HG03280 (cell line): ENCODE measurements at regions not wholly inside any gene's neighbourhood (a gene's known extent, or its start where the extent isn't known, plus 50 kb on each side); places are given as distances from the start of the nearest gene placed in this dataset.
"Not testable (repeated sequence)": the region's sequence is repeated elsewhere in the genome, so short reads cannot be mapped to it uniquely, and the experiment has no call there.

Experiments used
- ATAC-seq: cut with Tn5 transposase; IDR thresholded peaks from one replicate; pipeline ENCODE4 v1.9.1; 2021; ENCODE audit warnings: mild to moderate bottlenecking, moderate library complexity; ENCODE audit not compliant: unreplicated experiment

DNA sequence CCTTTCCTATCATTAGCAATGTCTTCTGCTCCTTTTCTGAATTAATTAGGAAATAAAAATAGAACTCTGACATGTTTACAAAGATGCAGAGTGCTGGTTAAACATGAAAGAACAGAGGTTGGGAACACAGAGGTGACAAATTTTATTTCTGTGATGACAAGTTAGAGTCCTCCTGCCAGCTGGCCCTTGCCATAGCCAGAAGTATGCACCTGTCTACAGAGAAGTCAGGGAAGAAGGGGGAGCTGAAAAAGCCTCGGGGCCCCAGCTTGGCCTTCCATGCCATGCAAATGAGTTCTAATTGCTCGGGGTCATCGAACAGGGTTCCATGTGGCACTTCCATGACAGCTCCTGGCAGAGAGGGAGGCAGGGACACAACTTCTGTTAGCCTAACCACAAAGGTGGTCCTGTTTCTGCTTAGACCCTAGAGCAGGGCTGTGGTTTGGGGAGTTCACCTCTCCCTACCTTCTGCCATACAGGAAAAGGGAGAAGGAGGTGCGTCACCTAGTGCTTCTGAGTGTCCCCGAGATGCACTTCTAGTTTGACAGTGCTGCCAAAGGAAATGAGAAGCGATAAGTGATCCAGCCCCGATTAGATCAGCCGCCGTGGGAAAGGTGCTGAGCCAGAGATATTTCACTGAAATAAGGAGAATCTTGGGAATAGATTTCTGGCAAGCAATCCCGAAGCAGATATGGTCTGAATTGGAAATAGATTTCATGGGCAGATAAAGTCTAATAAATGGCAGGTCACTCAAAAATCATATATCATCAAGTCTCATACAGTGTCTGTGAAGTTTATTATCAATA lies 155.8 kb upstream of the FOXN3 start:
- no peak for ATAC-seq

DNA sequence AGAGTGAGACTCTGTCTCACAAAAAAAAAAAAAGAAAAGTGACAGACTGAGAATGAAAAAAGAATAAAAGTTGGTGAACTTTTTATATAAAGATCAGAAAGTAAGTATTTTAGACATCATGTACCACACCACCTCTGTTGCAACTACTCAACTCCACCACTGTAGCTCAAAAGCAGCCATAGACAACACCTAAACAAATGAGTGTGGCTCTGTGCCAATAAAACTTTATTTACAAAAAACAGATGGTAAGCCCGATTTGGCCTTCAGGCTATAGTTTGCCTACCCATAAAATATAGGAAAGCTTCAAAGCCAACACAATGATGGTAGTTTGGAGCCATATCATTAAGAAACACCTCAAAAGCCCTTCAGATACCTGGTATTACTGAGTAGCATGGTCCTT lies 154.5 kb upstream of the FOXN3 start:
- no peak for ATAC-seq

DNA sequence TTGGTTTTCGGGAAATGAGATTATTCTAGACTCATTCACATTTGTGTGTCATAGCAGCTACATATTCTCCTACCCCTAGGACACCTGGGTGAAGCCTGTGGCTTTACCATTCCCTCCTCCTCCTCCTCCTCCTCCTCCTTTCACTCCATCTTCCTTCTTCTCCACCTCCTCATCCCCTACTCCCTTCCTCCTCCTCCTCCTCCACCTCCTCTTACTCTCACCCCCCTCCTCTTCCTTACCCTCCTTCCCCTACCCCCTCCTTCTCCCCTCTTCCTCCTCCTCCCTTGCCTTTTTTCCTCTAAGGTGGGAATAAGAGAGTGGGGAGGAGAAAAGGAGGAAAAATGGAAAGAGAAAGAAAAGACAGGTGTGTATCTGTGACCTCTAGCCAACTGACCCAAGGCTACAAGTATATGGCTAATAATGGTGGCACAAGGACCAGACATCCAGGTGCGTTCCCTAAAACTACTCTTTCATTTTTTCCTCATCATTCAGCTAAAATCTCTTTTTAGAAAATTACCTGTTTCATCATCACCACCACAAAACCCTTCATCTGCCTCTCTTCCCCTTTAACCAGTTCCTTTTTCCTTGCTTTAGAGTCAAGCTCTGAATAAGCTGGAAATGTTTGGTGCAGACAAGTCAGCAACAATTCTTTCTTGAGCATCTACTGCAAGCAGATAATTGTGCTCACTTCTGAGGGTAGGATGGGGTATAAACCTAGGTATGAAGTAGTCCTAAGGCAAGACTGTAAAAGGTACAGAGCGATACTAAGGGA lies 149.8 kb upstream of the FOXN3 start:
- ATAC-seq, result no peak

DNA sequence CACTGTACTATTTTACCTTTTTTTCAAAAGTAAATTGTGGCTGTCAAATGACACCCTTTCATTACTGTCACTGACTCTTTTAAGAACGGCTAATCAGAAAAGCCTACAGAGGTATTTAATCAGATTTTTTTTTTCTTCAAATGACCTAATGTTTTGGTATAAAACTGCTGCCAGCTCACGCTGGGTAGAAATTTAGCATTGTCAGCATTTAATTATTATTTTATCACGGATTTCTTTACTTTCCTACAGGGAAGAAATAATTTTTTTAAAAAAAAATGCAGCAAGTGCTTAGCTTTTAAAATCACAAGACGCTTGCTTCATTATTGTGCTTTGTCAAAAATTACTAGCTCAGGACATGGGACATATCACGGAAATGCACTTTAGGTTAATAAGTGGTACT lies 149.1 kb upstream of the FOXN3 start:
- no peak for ATAC-seq

DNA sequence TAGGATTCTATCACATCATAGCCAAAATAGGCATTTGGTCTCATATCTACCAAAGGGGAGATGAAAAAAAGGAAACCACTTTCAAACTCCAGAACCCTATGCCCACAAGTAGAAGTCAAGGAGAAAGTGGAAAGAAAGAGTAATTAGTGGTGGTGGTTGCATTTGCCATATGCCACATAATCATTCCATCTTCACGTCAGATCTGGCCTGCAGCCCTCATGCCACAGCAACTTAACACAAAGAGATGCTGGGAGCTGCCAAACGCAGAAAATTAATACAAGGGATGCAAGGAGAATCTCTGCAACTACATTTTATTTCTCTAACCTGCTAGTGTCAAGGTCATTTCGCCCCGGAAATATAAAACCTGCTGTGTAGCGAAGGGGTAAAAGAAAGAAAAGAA lies 148.6 kb upstream of the FOXN3 start:
- ATAC-seq, result no peak

DNA sequence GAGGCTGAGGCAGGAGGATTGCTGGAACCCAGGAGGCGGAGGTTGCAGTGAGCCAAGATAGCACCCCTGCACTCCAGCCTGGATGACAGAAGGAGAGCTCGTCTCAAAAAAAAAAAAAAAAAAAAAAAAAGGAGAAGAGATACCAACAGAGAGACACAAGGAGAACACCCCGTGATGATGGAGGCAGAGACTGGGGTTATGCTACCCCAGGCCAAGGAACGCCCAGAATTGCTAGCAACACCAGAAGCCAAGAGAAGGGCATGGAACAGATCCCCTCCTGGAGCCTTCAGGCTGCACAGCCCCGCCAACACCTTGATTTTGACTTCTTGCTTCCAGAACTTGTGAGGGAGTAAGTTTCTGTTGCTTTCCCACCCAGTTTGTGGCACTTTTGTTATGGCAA lies 148.0 kb upstream of the FOXN3 start:
- no peak for ATAC-seq

DNA sequence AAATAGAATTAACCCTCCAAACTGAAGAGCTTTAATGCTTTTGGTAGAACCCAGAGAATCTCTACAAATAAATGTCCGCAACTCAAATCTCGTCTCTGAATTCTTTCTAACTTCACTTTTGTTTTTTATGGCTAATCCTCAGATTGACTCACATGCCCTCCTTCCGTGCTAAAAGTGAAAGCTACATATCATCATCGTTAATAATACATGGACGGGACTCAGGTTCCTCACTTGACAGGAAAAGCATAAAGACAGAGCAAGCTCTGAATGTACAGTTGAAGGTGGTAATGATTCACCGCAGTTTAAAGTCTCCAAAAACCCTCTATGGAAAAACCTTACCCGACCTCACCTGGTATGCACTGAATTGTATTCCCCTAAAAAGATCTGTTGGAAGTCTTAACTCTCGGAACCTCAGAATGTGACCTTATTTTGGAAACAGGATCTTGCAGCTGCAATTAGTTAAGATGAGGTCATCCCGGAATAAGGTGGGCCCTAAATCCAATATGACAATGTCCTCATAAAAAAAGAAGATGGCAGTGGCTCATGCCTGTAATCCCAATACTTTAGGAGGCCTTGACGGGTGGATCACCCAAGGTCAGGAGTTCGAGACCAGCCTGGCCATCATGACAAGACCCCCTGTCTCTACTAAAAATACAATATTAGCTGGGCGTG lies 147.4 kb upstream of the FOXN3 start:
- ATAC-seq, result no peak

DNA sequence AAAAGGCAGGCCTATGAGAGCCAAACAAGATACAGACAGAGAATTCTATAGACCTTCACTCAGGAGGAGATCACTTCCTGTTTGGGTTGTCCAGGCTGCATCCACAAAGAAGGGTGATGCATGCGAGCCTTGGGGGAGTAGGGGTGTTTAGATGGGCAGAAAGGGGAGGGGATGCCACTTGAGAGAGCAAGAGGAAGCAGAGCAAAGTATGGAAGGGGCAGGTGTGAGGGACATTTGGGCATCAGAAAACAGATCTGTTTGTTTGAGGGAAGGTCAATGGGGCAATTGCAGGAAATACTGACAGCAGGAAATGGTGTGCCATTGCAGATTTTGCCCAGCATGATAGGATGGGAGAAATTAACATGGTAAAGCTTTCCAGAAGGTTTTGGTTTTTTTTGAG lies 146.4 kb upstream of the FOXN3 start:
- ATAC-seq, result no peak

DNA sequence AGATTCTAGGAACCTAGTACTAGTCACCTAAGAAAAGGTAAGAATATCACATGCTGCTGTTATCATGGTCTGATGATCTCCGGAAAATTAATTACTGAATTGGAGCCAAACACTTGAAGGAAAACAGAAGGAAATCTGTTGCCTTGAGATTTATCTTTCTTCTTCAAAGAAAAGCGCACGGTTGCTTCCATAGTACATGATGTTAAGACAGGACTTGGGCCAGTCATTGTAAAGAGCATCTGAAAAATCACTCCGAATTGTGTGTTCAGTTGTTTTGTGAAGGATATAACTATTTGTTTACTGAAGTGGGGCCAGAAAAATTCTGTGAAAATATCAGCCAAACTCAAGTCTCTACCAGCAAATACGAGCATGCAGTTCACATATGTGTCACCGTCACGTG lies 134.9 kb upstream of the FOXN3 start:
- ATAC-seq, result no peak

DNA sequence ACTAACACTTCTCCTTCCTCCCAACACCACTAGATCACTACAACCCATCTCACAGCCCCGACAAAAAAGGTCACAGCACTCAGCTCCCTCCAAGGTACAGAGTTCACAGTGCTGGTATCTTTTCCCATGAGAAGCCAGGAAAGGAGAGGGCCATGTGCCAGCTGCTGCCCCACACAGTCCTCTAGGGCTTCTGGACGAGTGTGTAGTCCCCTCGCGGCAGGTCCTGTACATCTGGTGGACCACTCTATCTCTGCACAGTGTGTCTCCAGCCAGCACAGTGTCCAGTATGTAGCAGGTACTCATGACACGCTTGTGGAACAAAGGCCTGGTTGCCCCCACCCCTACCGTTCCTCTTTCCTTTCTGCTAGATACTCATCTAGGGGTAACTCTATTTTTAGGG lies 134.4 kb upstream of the FOXN3 start:
- no peak for ATAC-seq

DNA sequence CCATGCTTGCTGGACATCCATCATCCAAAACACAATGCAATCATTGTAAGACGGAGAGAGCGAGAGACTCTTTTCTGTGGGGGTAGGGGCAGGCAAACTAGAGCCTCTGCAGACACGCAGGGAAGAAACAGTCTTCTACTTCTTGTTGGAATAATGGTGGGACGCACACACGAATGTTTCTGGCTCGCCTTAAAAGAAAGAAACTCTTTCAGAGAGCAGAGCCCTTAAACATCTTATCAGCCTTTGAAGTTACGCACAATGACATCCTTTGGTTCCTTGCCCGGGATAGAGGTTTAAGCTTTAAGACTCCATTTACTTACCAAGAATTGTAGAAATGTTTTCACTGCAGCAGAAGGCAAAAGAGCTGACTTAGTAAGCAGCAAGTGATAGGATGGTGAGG lies 133.8 kb upstream of the FOXN3 start:
- no peak for ATAC-seq

DNA sequence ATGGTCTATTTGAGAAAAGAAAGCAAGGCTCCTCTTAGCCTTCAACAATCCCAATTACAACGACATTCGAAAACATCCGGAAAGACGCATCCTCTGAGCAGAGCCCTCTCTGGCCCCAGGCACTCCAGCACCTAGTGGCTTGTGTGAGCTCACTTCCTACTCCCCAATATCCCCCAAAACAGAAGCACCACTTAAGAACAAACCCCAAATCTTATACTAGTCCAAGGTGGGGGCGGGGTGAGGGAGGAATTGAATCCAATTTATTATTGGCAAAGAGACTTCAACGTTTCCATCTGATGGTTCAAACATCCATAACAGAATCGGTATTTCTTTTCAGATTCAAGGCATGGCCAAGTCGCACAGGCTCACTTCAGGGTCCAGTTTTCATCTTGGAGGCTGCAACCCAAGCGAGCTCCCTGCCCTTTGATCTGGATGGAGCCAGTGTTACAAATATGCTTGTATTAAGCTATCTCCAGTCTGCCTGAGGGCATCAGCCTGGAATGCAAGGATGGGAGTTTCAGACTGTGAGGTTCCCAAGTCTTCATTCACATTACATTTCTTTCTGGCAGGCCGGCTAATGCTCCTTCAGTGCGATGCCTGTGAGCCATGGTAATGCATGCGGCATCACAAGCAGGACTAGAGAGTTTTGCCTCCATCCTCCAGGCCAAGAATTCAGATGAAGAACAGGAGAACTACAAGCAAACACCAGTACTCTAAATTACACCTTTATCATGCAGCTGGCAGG lies 132.5 kb upstream of the FOXN3 start:
- no peak for ATAC-seq

DNA sequence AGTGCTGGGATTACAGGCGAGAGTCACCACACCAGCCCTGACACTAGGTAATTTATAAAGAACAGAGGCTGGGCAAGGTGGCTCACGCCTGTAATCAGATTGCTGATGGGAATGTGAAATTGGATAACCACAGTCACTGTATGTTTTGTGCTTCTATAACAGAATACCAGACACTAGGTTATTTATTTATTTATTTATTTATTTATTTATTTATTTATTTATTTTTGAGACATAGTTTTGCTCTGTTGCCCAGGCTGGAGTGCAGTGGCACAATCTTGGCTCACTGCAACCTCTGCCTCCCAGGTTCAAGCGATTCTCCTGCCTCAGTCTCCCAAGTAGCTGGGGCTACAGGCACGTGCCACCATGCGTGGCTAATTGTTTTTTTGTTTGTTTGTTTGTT lies 130.0 kb upstream of the FOXN3 start:
- ATAC-seq, result not testable (repeated sequence)

DNA sequence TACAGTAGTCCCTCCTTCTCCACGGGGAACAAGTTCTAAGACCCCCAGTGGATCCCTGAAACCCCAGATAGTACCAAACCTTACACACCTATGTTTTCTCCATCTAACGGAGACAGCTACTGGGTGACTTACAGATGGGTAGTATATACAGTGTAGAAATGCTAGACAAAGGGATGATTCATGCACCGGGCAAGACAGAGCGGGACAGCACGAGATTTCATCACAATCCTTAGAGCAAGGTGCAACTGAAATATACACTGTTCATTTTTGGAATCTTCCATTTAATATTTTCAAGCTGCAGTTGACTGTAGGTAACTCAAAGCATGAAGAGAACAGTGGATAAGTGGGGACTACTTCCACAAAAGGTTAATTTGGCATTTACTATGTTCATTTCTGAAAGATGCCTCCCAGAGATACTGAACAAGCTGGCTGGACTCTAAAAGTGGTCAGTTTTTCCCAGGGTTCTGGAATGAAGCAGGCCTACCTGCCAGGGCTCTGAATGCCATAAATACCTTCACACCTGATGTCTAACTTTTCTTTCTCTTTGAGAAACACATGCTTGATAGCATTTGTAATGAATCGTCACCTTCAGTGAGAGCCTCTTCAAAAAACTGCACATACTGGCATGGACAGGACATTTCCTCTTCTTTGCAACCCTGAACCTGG lies 127.7 kb upstream of the FOXN3 start:
- no peak for ATAC-seq

DNA sequence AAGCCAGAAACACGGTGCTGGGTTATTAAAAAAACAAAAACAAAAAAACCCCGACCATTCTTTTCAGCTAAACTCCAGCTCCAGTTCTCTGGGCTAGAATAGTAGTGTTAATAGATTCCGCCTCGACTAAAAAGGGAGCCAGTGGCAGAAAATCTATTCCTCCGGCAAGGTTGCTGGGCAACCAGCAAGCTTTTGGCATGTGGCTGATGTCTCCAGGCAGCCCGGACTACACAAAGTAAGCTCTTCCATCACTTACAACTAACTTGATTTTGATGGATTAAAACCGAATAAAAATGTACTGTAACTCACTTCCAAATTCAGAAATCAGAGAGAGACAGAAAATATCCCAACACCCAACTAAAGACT lies 126.4 kb upstream of the FOXN3 start:
- no peak for ATAC-seq

DNA sequence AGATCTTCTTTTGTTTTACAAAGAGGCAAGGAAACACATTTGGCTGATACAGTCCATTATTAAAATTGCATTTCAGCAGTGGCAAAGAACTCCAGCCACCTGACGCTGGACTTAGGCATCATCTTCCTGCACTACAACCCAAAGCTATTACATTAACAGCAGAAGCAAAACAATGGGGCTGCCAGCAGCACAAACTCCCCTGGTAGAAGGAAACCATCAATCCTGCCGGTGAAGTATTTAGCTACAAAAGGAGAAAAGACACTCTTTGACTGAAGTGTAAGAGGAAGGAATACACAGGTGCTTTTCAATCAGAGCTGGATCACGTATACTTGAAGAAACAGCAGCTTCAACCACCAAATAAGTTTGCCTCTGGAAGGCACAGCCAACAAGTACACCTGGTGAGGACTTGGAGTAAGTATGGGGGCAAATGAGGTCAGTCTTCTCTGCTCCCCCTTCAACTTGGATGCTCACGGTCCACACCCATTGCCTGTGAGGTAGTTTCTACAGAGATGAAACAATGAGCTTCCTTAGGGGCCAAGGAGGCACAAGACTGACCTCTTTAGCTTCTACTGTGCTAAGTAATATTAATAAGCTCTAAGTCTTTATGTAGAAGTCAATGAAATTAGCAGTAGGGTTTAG lies 125.9 kb upstream of the FOXN3 start:
- ATAC-seq, result no peak

DNA sequence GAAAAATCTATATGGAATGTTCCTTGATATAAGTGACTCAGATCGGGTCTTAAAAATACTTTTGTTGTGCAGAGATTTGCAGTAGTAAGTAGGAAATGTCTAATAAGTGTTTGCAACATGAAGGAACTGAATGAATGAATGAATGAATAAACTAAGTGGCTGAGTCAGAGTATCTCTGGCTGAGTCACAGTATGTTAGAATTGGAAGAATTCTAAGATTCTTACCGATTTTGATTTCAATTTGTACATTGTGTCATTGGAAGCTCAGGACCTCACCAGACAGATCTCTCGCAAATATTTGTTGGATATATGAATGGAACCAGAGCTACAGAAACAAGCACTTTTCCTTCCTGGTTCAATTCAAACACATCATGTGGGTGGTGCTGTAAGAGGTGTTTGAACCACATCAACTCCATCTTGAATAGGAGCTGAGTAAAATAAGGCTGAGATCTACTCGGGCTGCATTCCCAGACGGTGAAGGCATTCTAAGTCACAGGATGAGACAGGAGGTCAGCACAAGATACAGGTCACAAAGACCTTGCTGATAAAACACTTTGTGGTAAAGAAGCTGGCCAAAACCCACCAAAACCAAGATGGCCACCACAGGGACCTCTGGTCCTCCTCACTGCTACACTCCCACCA lies 123.9 kb upstream of the FOXN3 start:
- ATAC-seq, result no peak

DNA sequence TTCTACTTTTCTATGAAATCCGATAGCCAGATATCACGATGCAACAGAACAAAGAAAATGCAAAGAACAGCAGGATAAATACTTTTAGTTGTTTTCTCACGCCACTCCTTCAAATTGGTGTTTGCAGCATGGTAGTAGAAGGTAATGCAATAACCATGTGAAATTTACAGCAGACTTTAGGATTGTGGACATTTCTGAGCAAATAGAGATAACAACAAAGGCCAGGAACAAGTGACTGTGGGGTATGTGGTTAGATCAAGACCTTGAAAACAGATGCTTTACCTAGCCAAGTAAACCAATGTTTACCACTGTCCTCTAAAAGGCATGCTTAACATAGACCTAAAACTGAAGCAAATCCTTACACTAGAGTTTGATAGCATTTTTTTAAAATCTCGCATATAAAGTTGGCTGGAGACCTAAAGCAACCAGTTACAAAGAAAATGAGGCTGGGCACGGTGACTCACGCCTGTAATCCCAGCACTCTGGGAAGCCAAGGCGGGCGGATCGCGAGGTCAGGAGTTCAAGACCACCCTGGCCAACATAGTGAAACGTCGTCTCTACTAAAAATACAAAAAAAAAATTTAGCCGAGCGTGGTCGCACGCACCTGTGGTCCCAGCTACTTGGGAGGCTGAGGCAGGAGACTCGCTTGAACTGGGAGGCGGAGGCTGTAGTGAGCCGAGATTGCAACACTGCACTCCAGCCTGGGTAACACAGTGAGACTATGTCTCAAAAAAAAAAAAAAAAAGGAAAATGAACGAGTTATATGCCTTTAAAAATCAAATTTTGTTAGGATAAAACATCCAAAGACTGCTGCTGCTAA lies 123.2 kb upstream of the FOXN3 start:
- no peak for ATAC-seq

DNA sequence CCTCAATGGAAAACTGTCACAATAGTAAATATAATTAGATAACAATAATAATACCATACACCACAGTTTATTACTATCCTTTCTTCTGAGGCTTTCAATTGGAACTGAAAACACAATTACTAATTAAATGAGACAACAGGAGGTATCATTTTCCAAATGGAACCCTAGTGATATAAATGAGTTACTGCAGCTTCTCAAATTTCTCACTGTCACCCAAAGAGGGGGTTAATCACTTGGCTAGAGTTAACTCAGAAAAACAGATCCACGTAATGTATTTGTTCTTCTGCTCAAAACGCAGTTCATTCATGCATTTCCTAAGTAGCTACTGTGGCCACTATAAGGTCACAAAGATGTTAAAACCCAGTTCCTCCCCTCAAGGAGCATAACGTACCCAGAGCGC lies 120.9 kb upstream of the FOXN3 start:
- no peak for ATAC-seq
